ENCODE measurements at regions not wholly inside any gene's neighbourhood (a gene's known extent, or its start where the extent isn't known, plus 50 kb on each side); places are given as distances from the start of the nearest gene placed in this dataset.

DNA sequence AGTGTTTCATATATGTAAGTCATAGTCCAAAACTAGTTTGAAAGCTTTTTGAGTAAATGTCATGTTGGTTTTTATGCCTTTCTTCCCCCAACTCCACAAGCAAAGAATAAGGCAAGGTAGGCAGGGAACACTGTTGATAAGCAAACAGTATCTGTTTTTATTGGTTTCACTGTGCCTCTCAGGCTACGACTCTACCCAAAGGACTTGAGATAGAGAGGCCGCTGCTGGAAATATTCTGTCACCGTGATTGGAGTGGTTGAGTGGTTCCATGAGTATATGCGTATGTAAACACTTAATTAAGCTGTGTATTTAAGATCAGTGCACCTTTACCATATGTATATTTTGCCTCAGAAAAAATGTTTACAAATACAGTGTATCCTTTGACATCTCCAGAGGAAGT is 138.1 kb upstream of the KIF26B start:
- TF ChIP-seq, protein P1, sequence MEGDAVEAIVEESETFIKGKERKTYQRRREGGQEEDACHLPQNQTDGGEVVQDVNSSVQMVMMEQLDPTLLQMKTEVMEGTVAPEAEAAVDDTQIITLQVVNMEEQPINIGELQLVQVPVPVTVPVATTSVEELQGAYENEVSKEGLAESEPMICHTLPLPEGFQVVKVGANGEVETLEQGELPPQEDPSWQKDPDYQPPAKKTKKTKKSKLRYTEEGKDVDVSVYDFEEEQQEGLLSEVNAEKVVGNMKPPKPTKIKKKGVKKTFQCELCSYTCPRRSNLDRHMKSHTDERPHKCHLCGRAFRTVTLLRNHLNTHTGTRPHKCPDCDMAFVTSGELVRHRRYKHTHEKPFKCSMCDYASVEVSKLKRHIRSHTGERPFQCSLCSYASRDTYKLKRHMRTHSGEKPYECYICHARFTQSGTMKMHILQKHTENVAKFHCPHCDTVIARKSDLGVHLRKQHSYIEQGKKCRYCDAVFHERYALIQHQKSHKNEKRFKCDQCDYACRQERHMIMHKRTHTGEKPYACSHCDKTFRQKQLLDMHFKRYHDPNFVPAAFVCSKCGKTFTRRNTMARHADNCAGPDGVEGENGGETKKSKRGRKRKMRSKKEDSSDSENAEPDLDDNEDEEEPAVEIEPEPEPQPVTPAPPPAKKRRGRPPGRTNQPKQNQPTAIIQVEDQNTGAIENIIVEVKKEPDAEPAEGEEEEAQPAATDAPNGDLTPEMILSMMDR (IDR thresholded peaks at IDR 0.05; ENCODE audit: low read depth, low read length) = no peak
- no peak for TF ChIP-seq EZH2phosphoT487 (IDR thresholded peaks at IDR 0.05; ENCODE audit: low read depth)
